GM10266 (cell line): ENCODE measurements at regions not wholly inside any gene's neighbourhood (a gene's known extent, or its start where the extent isn't known, plus 50 kb on each side); places are given as distances from the start of the nearest gene placed in this dataset.

Source experiments
- DNase-seq: peaks from one replicate; pipeline ENCODE4 v3.0.0; 2012; ENCODE audit errors: extremely low spot score
- TF ChIP-seq, protein P1 (sequence below): IDR thresholded peaks from 2 replicates; pipeline ENCODE4 v1.5.1; 2012; ENCODE audit warnings: mild to moderate bottlenecking, low read depth; ENCODE audit not compliant: control insufficient read depth, insufficient read depth; ENCODE audit errors: missing control alignments

DNA sequence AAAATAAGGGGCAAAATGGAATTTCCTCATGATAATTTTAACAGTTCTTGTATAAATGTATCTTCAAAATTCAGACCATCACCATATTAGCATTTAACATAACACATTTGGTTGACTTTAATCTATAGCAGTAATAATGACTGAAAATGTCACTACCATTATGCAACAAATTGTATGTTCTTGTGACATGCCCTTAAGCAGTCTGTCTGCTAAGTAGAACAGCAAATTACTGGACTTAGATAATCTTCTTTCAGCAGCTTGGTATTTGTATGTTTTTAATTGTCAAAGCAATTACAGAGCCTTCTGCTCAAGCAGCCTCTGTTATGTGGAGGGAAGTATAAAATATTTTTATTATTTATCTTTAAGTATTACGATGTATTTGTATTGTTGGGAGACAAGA is 214.3 kb upstream of the NXPH2 start:
- TF ChIP-seq, protein P1, sequence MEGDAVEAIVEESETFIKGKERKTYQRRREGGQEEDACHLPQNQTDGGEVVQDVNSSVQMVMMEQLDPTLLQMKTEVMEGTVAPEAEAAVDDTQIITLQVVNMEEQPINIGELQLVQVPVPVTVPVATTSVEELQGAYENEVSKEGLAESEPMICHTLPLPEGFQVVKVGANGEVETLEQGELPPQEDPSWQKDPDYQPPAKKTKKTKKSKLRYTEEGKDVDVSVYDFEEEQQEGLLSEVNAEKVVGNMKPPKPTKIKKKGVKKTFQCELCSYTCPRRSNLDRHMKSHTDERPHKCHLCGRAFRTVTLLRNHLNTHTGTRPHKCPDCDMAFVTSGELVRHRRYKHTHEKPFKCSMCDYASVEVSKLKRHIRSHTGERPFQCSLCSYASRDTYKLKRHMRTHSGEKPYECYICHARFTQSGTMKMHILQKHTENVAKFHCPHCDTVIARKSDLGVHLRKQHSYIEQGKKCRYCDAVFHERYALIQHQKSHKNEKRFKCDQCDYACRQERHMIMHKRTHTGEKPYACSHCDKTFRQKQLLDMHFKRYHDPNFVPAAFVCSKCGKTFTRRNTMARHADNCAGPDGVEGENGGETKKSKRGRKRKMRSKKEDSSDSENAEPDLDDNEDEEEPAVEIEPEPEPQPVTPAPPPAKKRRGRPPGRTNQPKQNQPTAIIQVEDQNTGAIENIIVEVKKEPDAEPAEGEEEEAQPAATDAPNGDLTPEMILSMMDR: no peak

DNA sequence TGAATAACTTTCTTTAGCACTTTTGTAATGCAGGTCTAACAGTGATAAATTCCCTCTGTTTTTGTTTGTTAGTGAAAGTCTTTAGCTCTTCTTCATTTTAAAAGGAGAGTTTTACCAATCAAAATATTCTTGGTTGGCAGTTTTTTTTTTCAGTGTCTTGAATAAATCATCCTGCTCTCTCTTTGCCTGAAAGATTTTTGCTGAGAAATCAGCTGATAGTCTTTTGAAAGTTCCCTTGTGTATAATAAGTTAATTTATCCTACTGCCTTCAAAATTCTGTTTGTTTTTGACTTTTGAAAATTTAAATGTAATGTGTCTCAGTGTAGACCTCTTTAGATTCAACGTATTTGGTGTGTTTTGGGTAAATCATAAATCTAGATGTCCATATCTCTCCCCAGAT is 205.7 kb upstream of the NXPH2 start:
- DNase-seq: no peak
- TF ChIP-seq, protein P1: no peak

More for the DNA sequence above, 214.3 kb upstream of the NXPH2 start:
- DNase-seq: no peak

DNA sequence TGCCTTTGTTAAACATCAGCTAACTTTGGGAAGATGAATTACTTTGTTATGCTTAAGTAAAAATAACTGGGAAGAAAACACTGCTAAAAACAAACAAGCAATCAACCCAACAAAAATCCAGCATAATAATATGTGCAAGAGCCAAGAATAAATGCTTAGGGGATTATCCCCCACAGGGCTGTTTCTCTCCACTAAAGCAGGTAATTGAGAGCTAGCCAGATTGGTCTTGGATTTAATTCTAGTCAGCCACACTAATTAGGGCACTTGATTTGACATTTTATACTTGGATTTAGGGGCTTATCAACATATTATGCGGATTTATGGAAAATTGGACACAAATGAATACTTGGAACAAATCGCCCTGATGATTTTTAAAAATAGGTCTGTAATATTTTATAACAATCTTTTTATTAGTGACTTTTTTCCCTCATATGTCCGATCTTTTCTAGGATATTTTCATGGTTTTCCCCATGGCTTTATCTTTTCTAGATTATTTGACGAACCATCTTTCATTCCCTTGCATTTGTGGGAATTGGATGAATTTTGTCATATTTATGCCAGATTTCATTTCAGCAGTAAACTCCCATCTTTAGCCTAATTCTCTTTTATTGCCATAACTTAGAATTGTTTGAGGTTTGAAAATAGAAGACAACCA is 199.1 kb upstream of the NXPH2 start:
- no peak for DNase-seq
- TF ChIP-seq, protein P1: no peak

DNA sequence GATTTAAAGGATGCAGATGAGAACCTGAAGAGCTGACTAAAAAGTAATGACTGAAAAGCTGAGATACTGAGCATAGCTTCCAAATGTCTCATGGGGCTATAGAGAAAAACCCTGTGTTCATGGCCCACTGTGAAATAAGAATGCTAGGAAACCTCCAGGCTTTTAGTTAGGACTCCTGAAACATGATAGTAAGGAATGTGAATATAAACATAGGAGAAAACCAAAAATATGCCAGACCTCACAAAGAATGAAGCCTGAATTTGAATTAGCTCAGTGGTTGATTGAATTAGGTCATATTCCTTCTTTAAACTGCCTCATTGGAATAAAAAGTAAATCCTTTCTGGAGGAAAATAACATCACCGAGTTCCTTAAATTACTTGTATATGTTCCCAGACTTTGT is 194.5 kb upstream of the NXPH2 start:
- DNase-seq: no peak
- TF ChIP-seq, protein P1: no peak

DNA sequence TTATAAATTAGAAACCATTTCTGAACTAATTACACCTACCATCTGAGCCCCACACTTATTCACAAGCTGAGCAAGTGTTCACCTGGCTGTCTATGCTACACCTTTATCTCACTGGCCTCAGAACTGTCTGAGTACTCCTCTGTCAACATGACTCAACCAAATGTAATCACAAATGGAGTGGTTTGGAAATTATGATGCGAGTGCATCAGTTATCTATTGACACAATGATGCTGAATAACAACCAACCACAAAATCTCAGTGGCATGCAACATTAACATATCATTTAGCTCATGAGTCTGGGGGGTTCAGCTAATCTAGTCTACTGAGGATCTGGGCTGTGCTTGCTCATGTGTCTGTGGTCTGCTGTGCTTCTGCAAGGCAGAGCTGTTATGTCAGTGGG is 184.2 kb upstream of the NXPH2 start:
- DNase-seq: no peak
- TF ChIP-seq, protein P1: no peak

DNA sequence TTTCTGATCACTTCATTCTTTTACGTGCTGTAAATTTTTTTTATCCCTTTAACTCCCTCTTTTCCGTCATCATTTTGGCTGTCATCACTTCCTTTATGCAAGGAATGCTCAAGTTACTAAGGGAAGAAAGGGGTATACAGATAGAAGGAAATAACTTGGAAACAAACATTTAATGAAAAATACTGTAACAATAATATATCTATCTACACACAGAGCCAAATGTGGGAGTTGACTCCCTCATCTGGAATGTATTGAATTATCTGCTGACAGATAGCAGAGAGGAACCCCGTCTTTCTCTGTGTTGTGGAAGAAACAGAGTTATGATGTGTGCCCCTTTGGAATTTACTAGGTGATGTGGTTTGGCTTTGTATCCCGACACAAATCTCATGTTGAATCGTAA is 182.5 kb upstream of the NXPH2 start:
- no peak for DNase-seq
- TF ChIP-seq, protein P1: no peak

DNA sequence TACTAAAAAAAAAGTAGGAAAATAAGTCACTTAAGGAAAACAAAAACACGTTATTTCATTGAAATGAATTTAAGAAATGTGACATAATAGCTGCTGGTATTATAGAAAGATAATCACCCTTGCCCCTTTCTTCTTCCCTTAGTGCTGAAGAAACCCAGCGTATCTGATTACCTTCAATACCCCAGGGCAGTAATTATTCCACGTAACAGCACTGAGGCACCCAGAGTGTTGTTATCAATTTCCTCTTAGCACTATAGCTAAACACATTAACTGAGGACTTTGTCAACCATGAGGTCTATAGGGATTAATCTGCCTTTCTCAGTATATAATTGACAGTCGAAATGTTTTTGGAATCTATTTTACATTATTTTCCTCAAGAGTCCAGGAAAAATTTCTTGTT is 180.0 kb upstream of the NXPH2 start:
- no peak for DNase-seq
- TF ChIP-seq, protein P1: no peak
